GM10266 (cell line): ENCODE measurements at regions not wholly inside any gene's neighbourhood (a gene's known extent, or its start where the extent isn't known, plus 50 kb on each side); places are given as distances from the start of the nearest gene placed in this dataset.

Experiments used
- DNase-seq: peaks from one replicate; pipeline ENCODE4 v3.0.0; 2012; ENCODE audit errors: extremely low spot score
- TF ChIP-seq, protein P1 (sequence below): IDR thresholded peaks from 2 replicates; pipeline ENCODE4 v1.5.1; 2012; ENCODE audit warnings: mild to moderate bottlenecking, low read depth; ENCODE audit not compliant: control insufficient read depth, insufficient read depth; ENCODE audit errors: missing control alignments

DNA sequence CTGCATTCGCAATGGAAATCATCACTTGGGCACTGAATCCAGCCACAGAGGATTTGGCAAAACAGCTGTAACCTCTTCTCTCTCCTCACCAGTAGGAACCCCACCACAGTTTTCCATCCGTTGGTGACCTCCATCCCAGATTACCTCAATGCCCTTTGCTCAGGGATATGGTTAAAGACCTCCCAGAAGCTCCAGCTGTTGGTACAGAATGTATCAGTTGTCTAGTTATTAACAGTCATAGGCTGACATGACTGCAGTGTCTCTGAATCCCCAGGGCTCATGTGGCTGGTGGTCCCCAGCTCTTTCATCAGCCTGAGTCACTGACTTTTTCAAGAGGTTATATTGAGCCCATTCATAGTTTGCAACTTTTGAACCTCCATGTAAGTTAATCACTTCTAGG lies 189.8 kb upstream of the HHIP start:
- TF ChIP-seq, protein P1, sequence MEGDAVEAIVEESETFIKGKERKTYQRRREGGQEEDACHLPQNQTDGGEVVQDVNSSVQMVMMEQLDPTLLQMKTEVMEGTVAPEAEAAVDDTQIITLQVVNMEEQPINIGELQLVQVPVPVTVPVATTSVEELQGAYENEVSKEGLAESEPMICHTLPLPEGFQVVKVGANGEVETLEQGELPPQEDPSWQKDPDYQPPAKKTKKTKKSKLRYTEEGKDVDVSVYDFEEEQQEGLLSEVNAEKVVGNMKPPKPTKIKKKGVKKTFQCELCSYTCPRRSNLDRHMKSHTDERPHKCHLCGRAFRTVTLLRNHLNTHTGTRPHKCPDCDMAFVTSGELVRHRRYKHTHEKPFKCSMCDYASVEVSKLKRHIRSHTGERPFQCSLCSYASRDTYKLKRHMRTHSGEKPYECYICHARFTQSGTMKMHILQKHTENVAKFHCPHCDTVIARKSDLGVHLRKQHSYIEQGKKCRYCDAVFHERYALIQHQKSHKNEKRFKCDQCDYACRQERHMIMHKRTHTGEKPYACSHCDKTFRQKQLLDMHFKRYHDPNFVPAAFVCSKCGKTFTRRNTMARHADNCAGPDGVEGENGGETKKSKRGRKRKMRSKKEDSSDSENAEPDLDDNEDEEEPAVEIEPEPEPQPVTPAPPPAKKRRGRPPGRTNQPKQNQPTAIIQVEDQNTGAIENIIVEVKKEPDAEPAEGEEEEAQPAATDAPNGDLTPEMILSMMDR, result no peak

DNA sequence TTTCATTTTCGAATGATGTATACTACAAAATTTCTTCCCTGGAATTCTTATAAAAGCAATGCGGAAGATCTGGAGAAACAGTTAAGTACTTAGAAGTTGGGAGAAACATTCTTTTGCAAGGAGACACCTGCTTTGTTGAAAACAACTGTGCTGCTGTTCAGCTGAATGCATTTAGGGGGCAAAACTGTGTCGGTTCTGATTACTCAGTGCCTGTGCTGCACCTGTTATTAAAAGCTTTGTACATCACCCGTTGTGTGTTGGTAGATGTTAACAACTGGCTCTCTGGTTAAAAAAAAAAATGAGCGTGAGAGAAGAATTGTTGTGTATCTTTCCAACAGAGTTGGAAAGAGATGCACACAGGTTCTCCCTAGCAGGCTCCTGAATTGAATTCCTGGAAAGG lies 184.1 kb upstream of the HHIP start:
- no peak for DNase-seq
- TF ChIP-seq, protein P1, result no peak

More for the DNA sequence above, 189.8 kb upstream of the HHIP start:
- DNase-seq, result no peak

DNA sequence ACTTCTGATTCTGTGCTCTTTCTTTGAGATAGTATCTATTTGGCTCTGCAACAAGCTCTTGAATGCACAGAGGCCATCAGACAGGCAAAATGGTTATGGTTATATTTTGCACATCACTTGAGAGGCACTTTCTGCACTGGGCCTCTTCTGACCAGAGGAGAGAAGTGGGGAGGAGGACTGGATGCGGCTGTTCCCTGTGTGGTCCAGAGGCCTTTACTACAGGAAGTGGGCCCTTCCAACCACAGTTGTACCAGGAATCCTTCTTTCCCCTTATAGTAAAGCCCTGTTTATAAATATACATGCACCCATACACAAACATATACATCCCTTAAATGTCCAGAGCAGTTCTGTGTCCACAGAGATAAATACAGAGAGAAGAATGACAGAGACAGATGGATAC lies 182.7 kb upstream of the HHIP start:
- no peak for DNase-seq
- TF ChIP-seq, protein P1, result no peak

DNA sequence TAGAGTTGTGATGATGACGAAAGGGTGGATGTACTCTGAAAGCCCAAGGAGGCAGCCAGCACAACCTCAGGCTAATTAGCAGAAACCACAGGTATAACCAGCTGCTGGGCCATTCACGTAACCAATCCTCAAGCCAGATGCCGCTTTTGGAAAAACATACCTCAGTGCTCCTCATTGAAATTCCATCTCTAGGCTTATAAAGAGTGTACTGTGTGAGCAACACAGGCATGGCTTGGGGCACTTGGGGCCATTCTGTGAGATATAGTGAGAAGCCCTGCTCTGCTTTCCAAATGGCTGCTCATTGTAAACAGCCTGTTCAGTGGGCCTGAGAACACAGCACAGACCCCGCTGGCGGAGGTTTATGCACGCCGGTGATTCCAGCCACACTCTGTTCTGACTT lies 182.1 kb upstream of the HHIP start:
- no peak for DNase-seq

DNA sequence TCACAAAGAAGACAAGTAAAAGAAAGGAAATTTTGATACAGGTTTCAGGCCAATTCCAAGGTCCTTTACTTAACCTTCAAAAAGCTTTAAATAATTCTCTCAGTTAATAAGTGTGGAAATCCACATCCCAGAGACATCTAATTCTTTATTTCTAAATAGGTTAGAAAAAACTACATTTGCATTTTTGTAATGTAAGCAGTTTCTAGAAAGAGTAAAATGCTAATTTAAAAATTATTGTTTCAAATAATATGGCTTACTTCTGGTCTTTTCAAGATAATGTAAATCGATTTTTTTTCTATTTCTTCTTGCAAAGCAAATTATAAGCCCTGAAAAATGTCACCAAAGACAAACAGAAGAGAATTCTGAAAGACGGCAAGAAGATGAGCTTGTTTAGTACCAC lies 180.4 kb upstream of the HHIP start:
- DNase-seq, result no peak

More for the DNA sequence above, 182.1 kb upstream of the HHIP start:
- TF ChIP-seq, protein P1, result no peak

DNA sequence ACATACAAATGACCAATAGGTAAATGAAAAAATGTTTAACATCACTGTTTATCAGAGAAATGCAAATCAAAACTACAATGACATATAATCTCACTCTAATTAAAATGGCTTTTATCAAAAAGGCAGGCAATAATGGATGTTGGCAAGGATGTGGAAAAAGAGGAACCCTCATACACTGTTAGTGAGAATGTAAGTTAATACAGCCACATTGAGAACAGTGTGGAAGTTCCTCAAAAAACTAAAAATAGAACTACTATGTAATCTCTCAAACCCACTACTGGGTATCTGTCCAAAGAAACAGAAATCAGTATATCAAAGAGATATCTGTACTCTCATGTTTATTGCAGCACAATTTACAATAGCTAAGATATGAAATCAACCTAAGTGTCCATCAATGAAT lies 165.9 kb upstream of the HHIP start:
- TF ChIP-seq, protein P1, result no peak
- DNase-seq, result no peak

More for the DNA sequence above, 180.4 kb upstream of the HHIP start:
- TF ChIP-seq, protein P1, result no peak

DNA sequence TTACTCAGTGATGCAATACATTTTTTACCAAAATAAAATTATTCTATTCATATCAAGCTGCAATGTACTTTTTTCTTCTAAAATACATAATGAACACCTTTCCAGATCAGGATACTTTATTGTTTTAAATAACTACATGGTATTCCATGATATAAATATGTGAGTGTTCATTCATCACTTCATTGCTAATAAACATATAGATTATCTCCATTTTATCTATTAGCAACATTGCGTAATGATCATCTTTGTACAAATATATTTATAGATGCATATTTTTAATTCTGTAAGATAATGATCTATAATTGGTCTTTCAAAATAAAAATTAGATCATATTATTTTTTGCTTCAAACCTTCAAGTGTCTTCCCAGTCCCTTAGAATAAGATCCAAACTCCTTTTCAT lies 156.1 kb upstream of the HHIP start:
- no peak for DNase-seq
- TF ChIP-seq, protein P1, result no peak
